ENCODE measurements at regions not wholly inside any gene's neighbourhood (a gene's known extent, or its start where the extent isn't known, plus 50 kb on each side); places are given as distances from the start of the nearest gene placed in this dataset.

DNA sequence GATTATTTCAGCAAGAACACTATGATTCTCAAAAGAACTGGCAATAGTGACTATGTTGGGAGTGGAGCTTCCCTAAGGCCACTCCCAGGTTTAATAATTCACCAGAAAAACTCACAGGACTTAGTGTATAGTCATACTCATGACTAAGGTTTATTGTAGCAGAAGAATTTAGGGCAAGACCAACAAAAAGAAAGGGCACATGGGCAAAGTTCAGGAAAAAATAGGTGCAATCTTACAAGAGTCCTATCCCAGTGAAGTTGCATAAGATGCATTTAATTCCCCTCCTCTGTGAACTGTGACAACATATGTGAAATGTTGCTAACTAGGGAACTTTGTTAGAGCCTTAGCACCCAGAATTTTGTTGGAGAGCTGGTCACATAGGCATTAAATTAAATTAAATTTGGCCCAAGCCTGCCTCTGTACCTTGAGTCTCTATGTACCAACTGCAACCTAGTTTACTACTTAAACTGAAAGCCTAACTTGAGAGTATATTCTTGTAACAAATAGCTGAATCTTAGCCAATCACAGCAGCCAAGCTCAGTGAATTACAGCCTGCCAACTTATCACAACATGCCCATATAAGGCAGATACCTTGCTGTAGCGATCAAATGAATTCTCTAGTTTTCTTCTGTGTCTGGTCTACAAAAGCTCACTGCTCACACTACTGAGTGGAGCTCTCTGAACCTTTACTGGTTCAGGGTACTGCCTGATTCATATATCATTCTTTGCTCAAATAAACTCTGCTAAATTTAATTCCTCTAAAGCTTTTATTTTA lies 386.2 kb upstream of the ARHGEF26 start:
- no peak overlapping the region for H3K4me3 ChIP-seq (ENCODE audit: low read depth, low read length)
- no peaks in the 10 kb centered on the region for H3K36me3 ChIP-seq (replicated peaks)
- no peaks in the 10 kb centered on the region for H3K27me3 ChIP-seq (replicated peaks)
- no peak for DNase-seq
- H3K27ac ChIP-seq, result no peak overlapping the region
- TF ChIP-seq, protein P1, sequence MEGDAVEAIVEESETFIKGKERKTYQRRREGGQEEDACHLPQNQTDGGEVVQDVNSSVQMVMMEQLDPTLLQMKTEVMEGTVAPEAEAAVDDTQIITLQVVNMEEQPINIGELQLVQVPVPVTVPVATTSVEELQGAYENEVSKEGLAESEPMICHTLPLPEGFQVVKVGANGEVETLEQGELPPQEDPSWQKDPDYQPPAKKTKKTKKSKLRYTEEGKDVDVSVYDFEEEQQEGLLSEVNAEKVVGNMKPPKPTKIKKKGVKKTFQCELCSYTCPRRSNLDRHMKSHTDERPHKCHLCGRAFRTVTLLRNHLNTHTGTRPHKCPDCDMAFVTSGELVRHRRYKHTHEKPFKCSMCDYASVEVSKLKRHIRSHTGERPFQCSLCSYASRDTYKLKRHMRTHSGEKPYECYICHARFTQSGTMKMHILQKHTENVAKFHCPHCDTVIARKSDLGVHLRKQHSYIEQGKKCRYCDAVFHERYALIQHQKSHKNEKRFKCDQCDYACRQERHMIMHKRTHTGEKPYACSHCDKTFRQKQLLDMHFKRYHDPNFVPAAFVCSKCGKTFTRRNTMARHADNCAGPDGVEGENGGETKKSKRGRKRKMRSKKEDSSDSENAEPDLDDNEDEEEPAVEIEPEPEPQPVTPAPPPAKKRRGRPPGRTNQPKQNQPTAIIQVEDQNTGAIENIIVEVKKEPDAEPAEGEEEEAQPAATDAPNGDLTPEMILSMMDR (IDR thresholded peaks at IDR 0.05; ENCODE audit: low read depth, low read length, missing control alignments), result no peak
- in situ Hi-C loops (cut with HindIII; ENCODE audit: low pct_ligation_motif_present, low sequenced_read_pairs), result no loop called here

DNA sequence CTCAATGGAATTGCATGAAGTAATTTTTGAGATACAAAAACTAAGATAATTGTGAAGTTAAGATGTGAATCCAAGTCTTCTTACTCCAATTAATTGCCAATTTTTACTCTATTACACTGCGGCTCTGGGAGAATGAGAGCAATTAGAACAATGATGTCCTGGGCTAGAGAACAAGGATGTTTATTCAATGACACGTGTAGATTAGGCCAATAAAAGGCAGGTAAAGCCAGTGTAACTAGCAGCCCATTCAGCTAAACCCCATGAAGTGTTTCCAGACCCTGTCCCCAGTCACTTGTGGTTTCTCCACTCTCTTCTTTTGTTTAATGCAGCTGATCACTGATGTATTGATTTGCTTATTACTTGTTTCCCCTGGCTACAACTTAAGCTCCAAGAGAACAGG lies 381.1 kb upstream of the ARHGEF26 start:
- Histone ChIP-seq H3K27ac (no peak overlapping the region), H3K4me3 (ENCODE audit: low read depth, low read length) (no peak overlapping the region), H3K27me3 (replicated peaks) (no peaks in the 10 kb centered on the region), H3K36me3 (replicated peaks) (no peaks in the 10 kb centered on the region)
- in situ Hi-C loops (cut with HindIII; ENCODE audit: low pct_ligation_motif_present, low sequenced_read_pairs), result no loop called here
- TF ChIP-seq, protein P1 (IDR thresholded peaks at IDR 0.05; ENCODE audit: low read depth, low read length, missing control alignments), result no peak
- DNase-seq, result no peak

DNA sequence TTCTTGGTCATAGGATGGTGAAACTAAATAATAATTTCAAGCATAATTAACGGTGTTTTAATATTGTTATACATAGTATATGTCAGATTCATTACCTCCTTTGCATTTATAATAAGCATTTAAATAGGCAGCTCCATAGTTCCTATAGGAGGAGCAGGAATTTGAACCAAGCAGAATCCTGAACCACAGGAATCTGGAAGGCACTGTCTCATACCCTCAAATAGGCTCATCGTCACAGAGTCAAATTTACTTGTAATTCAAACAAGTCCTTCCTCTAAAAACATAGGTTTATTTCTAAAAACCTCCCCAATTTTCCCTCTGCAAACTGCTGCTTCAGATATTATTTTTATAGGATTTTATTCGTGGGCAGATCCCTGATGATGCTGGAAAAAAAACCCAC lies 376.3 kb upstream of the ARHGEF26 start:
- H3K4me3 ChIP-seq (ENCODE audit: low read depth, low read length), result no peak overlapping the region
- in situ Hi-C loops (cut with HindIII; ENCODE audit: low pct_ligation_motif_present, low sequenced_read_pairs), result no loop called here
- DNase-seq, result no peak
- no peak overlapping the region for H3K27ac ChIP-seq
- TF ChIP-seq, protein P1 (IDR thresholded peaks at IDR 0.05; ENCODE audit: low read depth, low read length, missing control alignments), result no peak
- no peaks in the 10 kb centered on the region for H3K36me3 ChIP-seq (replicated peaks)
- H3K27me3 ChIP-seq (replicated peaks), result no peaks in the 10 kb centered on the region

DNA sequence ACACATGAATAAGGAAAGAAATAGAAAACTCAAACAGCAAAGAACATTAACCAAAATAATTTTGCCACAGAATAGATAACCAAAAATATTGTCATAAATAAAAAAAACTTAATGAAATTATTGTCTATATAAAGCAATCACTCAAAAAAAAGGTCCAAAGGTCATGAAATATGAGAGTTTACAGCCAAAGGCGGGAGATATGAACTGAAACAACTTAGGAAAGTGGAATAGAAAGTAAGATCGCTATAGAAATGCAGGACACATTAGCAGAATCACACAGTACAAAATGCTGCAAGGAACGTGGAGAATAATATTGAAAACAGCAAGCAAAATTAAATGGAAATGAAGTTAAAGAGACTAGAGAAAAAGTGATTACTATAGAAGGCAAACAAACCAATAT lies 375.0 kb upstream of the ARHGEF26 start:
- no peaks in the 10 kb centered on the region for H3K36me3 ChIP-seq (replicated peaks)
- TF ChIP-seq, protein P1 (IDR thresholded peaks at IDR 0.05; ENCODE audit: low read depth, low read length, missing control alignments), result no peak
- no peak overlapping the region for H3K4me3 ChIP-seq (ENCODE audit: low read depth, low read length)
- no peaks in the 10 kb centered on the region for H3K27me3 ChIP-seq (replicated peaks)
- no peak overlapping the region for H3K27ac ChIP-seq
- in situ Hi-C loops (cut with HindIII; ENCODE audit: low pct_ligation_motif_present, low sequenced_read_pairs), result no loop called here
- no peak for DNase-seq

DNA sequence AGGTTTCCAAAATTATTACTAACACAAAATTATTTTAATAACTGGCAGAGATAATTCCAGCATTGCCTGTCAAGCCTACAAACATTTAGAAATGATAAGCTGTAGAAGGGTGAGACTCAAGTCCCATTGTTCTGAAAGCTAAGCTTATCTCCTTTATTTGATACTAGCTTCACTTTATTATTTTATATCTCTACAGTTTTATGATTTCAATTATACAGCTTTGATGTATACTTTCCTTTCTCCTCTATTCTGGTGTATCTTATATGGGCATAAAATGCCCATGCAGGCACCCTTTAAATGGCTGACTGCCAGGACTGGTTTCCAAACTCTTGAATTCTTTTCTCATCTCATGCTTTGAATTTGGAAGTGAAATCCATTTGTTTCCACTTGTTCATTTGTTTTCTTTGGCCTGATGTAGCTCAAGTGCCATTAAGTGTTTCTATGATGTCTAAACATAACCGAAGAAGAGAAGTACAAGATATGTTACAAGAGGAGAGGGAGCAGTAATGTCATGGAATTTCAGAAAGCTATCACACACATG lies 372.1 kb upstream of the ARHGEF26 start:
- no peak for DNase-seq
- Histone ChIP-seq H3K27ac (no peak overlapping the region), H3K36me3 (replicated peaks) (no peaks in the 10 kb centered on the region), H3K27me3 (replicated peaks) (no peaks in the 10 kb centered on the region), H3K4me3 (ENCODE audit: low read depth, low read length) (no peak overlapping the region)
- in situ Hi-C loops (cut with HindIII; ENCODE audit: low pct_ligation_motif_present, low sequenced_read_pairs), result no loop called here
- TF ChIP-seq, protein P1 (IDR thresholded peaks at IDR 0.05; ENCODE audit: low read depth, low read length, missing control alignments), result no peak
